ENCODE measurements at regions not wholly inside any gene's neighbourhood (a gene's known extent, or its start where the extent isn't known, plus 50 kb on each side); places are given as distances from the start of the nearest gene placed in this dataset.

DNA sequence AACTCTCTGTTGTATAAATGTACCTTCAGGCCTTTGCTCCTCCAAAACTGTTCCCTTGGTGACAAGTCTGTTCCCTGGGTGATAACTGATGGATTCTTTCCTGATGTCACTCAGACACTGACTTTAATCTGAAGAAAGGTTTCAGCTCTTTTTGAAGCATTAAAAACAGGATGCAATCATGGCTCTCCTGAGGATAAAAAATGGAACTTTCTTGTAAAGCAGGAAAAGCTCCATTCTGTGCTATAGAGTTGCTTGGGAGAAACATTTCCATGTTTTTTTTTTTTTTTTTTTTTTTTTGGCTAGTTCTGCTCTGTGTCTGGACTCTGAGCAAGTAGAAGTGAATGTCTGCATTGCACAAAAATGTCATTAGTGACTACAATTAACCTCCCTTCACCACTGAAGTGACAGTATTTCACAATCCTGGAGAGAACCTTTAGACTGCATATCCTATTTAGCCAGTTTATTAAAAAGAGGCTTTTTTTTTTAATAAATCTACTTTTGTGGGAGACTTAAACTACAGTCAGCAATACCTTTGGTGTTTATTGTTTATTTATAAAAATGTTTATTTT lies 101.7 kb upstream of the PRMT6 start (continued):
- TF ChIP-seq PBX3 (IDR thresholded peaks at IDR 0.05; ENCODE audit: insufficient replicate concordance, low read depth, low read length) = no peak

- no peaks in the 10 kb centered on the region for H3K36me3 ChIP-seq (ENCODE audit: control insufficient read depth in 2 of 2, insufficient read depth in 2 of 2, low read length in 1 of 2)
- H4K20me1 ChIP-seq (ENCODE audit: control insufficient read depth, insufficient read depth) = no peaks in the 10 kb centered on the region
- WGBS (ENCODE audit: insufficient coverage, insufficient replicate concordance, low lambda C conversion rate, missing lambda C conversion rate) = 88% methylated on average over 1 of the region's 1 CpG
- no peaks in the 10 kb centered on the region for H3K79me2 ChIP-seq (ENCODE audit: control insufficient read depth, insufficient read depth, low read length)
- FAIRE-seq (no peak), DNase-seq (ENCODE audit: low read depth, low spot score) (no peak), ATAC-seq (no peak)
- ChIA-PET CTCF (interaction anchor here (0.6 kb wide), 1 partner anchor 23 kb away, joined by 3 read pairs; no protein-coding TSS in a partner anchor), POLR2A (no interaction called here), RAD21 (ENCODE audit: unreplicated experiment) (no interaction called here), SMC1A (ENCODE audit: uncharacterized antibody, unreplicated experiment) (interaction anchor here (0.8 to 0.9 kb wide), 2 partner anchors 175 to 188 kb away, joined by 3 to 4 read pairs; no protein-coding TSS in a partner anchor)
- no peak overlapping the region for H2AFZ ChIP-seq (ENCODE audit: control insufficient read depth, low read depth, low read length)
- BruUV-seq (replicated peaks) = no TSS peak
- no peak overlapping the region for H3K9ac ChIP-seq (ENCODE audit: control insufficient read depth, insufficient read depth, low read length)
- intact Hi-C loops (cut with micrococcal nuclease; ENCODE audit: unreplicated experiment) (loop anchor here (1.0 kb wide), 1 partner anchor 184 kb away; no protein-coding TSS in a partner anchor), in situ Hi-C loops (cut with MboI) (no loop called here)
- no peaks in the 10 kb centered on the region for H3K4me1 ChIP-seq (ENCODE audit: control insufficient read depth, insufficient read depth, low read length)
- no peaks in the 10 kb centered on the region for H3K9me3 ChIP-seq (replicated peaks; ENCODE audit: control insufficient read depth, insufficient read depth, low read length)
- no peak overlapping the region for H3K27ac ChIP-seq (ENCODE audit: control insufficient read depth, insufficient read depth)
- H3K4me2 ChIP-seq (ENCODE audit: control insufficient read depth, insufficient read depth) = no peak overlapping the region
- no peaks in the 10 kb centered on the region; a peak in 1 of 4 replicates for H3K27me3 ChIP-seq (replicated peaks in 1 of 2; ENCODE audit: control insufficient read depth in 2 of 2, insufficient read depth in 2 of 2, low read length in 1 of 2)
- H3K4me3 ChIP-seq = no peak overlapping the region
- no peak for TF ChIP-seq FOXK2 (IDR thresholded peaks at IDR 0.05)
- no peak for TF ChIP-seq SMAD1 (IDR thresholded peaks at IDR 0.05; ENCODE audit: low read depth, partially characterized antibody)
- no peak for TF ChIP-seq ZNF274 (IDR thresholded peaks at IDR 0.05; ENCODE audit: insufficient read depth, insufficient read length)
- TF ChIP-seq, protein P1, sequence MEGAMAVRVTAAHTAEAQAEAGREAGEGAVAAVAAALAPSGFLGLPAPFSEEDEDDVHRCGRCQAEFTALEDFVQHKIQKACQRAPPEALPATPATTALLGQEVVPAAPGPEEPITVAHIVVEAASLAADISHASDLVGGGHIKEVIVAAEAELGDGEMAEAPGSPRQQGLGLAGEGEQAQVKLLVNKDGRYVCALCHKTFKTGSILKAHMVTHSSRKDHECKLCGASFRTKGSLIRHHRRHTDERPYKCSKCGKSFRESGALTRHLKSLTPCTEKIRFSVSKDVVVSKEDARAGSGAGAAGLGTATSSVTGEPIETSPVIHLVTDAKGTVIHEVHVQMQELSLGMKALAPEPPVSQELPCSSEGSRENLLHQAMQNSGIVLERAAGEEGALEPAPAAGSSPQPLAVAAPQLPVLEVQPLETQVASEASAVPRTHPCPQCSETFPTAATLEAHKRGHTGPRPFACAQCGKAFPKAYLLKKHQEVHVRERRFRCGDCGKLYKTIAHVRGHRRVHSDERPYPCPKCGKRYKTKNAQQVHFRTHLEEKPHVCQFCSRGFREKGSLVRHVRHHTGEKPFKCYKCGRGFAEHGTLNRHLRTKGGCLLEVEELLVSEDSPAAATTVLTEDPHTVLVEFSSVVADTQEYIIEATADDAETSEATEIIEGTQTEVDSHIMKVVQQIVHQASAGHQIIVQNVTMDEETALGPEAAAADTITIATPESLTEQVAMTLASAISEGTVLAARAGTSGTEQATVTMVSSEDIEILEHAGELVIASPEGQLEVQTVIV (IDR thresholded peaks at IDR 0.05; ENCODE audit: borderline replicate concordance, partially characterized antibody) = no peak
- TF ChIP-seq USF2 (IDR thresholded peaks at IDR 0.05; ENCODE audit: borderline replicate concordance, low read depth, low read length) = no peak
- no peak for TF ChIP-seq POLR2AphosphoS2 (IDR thresholded peaks at IDR 0.05; ENCODE audit: low read depth, low read length)
- TF ChIP-seq, protein P2, sequence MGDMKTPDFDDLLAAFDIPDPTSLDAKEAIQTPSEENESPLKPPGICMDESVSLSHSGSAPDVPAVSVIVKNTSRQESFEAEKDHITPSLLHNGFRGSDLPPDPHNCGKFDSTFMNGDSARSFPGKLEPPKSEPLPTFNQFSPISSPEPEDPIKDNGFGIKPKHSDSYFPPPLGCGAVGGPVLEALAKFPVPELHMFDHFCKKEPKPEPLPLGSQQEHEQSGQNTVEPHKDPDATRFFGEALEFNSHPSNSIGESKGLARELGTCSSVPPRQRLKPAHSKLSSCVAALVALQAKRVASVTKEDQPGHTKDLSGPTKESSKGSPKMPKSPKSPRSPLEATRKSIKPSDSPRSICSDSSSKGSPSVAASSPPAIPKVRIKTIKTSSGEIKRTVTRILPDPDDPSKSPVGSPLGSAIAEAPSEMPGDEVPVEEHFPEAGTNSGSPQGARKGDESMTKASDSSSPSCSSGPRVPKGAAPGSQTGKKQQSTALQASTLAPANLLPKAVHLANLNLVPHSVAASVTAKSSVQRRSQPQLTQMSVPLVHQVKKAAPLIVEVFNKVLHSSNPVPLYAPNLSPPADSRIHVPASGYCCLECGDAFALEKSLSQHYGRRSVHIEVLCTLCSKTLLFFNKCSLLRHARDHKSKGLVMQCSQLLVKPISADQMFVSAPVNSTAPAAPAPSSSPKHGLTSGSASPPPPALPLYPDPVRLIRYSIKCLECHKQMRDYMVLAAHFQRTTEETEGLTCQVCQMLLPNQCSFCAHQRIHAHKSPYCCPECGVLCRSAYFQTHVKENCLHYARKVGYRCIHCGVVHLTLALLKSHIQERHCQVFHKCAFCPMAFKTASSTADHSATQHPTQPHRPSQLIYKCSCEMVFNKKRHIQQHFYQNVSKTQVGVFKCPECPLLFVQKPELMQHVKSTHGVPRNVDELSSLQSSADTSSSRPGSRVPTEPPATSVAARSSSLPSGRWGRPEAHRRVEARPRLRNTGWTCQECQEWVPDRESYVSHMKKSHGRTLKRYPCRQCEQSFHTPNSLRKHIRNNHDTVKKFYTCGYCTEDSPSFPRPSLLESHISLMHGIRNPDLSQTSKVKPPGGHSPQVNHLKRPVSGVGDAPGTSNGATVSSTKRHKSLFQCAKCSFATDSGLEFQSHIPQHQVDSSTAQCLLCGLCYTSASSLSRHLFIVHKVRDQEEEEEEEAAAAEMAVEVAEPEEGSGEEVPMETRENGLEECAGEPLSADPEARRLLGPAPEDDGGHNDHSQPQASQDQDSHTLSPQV (IDR thresholded peaks at IDR 0.05) = no peak
- no peak for TF ChIP-seq BRCA1 (IDR thresholded peaks at IDR 0.05; ENCODE audit: low read depth, low read length)
- no peak for TF ChIP-seq KAT2A (conservative IDR thresholded peaks at IDR 0.05; ENCODE audit: control insufficient read depth, low read depth, low read length)
- no peak for TF ChIP-seq IKZF2 (IDR thresholded peaks at IDR 0.05)
- TF ChIP-seq NFIC (IDR thresholded peaks at IDR 0.05; ENCODE audit: low read depth, low read length) = no peak
- TF ChIP-seq CBFB (IDR thresholded peaks at IDR 0.05; ENCODE audit: low read depth) = no peak
- no peak for TF ChIP-seq ASH2L (IDR thresholded peaks at IDR 0.05; ENCODE audit: borderline replicate concordance, low read depth)
Measured at GRCh38 chr1:106956721-106957120, 99.8 kb upstream of the PRMT6 start.

Data from GM12878 (cell line).